ENCODE measurements at regions not wholly inside any gene's neighbourhood (a gene's known extent, or its start where the extent isn't known, plus 50 kb on each side); places are given as distances from the start of the nearest gene placed in this dataset.

DNA sequence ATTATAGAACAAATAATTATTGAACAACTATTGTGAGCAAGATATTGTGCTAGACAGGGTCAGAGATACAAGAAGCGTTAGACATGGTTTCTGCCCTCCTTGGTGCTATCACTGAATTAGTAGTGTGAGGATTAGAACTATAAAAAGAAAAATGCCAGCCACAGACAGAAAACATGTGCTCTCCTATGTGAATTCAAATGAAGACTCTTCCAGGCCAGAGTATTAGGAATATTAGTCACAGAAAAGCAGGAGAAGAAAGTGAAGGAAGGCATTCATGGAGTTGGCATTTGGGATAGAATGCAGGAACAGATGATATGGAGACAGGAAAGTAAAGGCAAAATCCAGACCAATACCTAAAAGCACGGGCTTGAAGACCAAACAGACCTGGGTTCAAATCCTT is 179.6 kb upstream of the TENM3 start:
- Mint-ChIP-seq H3K9me3 (ENCODE audit: unreplicated experiment) (no peaks in the 10 kb centered on the region), H3K27me3 (ENCODE audit: unreplicated experiment) (no peaks in the 10 kb centered on the region), H3K4me3 (ENCODE audit: unreplicated experiment) (no peak overlapping the region), H3K36me3 (ENCODE audit: low read depth, unreplicated experiment) (no peaks in the 10 kb centered on the region), H3K4me1 (ENCODE audit: unreplicated experiment) (no peaks in the 10 kb centered on the region), H3K27ac (ENCODE audit: unreplicated experiment) (no peak overlapping the region)
- DNase-seq (ENCODE audit: low spot score): no peak
- TF ChIP-seq, protein P1, sequence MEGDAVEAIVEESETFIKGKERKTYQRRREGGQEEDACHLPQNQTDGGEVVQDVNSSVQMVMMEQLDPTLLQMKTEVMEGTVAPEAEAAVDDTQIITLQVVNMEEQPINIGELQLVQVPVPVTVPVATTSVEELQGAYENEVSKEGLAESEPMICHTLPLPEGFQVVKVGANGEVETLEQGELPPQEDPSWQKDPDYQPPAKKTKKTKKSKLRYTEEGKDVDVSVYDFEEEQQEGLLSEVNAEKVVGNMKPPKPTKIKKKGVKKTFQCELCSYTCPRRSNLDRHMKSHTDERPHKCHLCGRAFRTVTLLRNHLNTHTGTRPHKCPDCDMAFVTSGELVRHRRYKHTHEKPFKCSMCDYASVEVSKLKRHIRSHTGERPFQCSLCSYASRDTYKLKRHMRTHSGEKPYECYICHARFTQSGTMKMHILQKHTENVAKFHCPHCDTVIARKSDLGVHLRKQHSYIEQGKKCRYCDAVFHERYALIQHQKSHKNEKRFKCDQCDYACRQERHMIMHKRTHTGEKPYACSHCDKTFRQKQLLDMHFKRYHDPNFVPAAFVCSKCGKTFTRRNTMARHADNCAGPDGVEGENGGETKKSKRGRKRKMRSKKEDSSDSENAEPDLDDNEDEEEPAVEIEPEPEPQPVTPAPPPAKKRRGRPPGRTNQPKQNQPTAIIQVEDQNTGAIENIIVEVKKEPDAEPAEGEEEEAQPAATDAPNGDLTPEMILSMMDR (IDR thresholded peaks at IDR 0.05; ENCODE audit: unreplicated experiment): no peak

DNA sequence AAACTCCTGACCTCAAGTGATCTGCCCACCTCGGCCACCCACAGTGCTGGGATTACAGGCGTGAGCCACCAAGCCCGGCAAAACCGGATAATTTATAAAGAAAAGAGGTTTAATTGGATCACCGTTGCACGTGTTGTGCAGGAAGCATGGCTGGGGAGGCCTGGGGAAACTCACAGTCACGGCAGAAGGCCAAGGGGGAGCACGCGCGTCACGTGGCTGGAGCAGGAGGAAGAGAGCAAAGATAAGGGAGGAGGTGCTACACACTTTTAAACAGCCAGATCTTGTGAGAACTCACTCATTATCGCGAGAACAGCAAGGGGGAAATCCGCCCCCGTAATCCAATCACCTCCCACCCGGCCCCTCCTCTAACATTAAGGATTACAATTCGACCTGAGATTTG is 177.9 kb upstream of the TENM3 start:
- Mint-ChIP-seq H3K9me3 (ENCODE audit: unreplicated experiment) (no peaks in the 10 kb centered on the region), H3K27me3 (ENCODE audit: unreplicated experiment) (no peaks in the 10 kb centered on the region), H3K4me3 (ENCODE audit: unreplicated experiment) (no peak overlapping the region), H3K27ac (ENCODE audit: unreplicated experiment) (no peak overlapping the region), H3K4me1 (ENCODE audit: unreplicated experiment) (no peaks in the 10 kb centered on the region), H3K36me3 (ENCODE audit: low read depth, unreplicated experiment) (no peaks in the 10 kb centered on the region)
- TF ChIP-seq, protein P1 (IDR thresholded peaks at IDR 0.05; ENCODE audit: unreplicated experiment): no peak
- no peak for DNase-seq (ENCODE audit: low spot score)

DNA sequence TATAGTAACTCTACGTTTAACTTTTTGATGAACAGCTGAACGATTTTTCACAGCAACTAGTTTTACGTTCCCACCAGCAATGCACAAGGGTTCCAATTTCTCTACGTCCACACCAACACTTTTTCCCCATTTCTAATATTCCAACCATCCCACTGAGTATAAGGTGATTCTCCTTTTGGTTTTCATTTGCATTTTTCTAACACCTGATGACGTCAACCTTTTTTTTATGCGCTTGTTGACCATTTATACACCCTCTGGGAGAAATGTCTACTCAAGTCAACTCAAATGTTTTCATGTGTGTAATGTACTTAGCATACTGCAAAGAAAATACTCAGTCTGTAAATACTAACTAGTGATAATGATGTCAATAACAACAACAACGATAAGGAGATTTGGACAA is 177.2 kb upstream of the TENM3 start:
- Mint-ChIP-seq H3K9me3 (ENCODE audit: unreplicated experiment) (no peaks in the 10 kb centered on the region), H3K27me3 (ENCODE audit: unreplicated experiment) (no peaks in the 10 kb centered on the region), H3K27ac (ENCODE audit: unreplicated experiment) (no peak overlapping the region), H3K36me3 (ENCODE audit: low read depth, unreplicated experiment) (no peaks in the 10 kb centered on the region), H3K4me1 (ENCODE audit: unreplicated experiment) (no peaks in the 10 kb centered on the region), H3K4me3 (ENCODE audit: unreplicated experiment) (no peak overlapping the region)
- TF ChIP-seq, protein P1 (IDR thresholded peaks at IDR 0.05; ENCODE audit: unreplicated experiment): no peak
- DNase-seq (ENCODE audit: low spot score): no peak

DNA sequence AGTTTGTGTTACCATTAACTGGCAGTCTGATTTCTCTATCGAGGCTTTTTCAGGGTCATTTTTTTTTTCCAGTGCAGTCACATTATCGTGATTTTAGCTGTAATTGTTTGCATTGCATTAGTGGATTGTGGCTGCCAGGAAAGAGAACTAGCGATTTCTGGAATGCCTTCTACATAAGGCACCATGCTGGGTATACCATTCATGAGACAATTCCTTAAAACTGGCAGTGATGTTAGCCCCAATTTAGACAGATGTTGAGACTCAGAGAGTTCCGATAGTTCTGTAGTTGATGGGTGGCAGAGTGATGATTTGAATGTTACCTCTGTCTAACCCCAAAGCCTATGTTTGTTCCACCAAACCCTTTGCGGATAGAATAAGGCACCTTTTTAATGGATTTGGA is 175.4 kb upstream of the TENM3 start:
- Mint-ChIP-seq H3K27ac (ENCODE audit: unreplicated experiment) (no peak overlapping the region), H3K4me3 (ENCODE audit: unreplicated experiment) (no peak overlapping the region)

DNA sequence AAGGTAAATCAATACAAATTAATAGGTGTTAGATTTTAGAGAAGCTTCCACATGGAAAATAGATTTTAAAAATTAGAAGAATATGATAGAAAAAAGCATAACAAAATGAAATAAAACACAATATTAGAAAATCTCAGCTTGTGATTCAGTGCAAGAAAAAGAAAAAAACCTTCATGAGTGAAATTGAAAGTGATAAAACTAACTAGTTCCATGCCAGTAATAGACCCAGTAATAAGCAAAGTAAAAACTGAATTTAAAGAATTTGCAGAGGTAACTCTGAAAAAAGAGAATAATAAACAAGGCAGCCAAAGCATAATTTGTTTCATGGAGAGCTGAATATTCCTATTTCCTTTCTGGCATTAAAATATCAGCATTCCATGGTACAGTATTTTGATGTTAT is 174.3 kb upstream of the TENM3 start:
- Mint-ChIP-seq H3K4me3 (ENCODE audit: unreplicated experiment) (no peak overlapping the region), H3K27me3 (ENCODE audit: unreplicated experiment) (no peaks in the 10 kb centered on the region), H3K9me3 (ENCODE audit: unreplicated experiment) (no peaks in the 10 kb centered on the region), H3K36me3 (ENCODE audit: low read depth, unreplicated experiment) (no peaks in the 10 kb centered on the region), H3K4me1 (ENCODE audit: unreplicated experiment) (no peaks in the 10 kb centered on the region), H3K27ac (ENCODE audit: unreplicated experiment) (no peak overlapping the region)
- DNase-seq (ENCODE audit: low spot score): no peak
- TF ChIP-seq, protein P1 (IDR thresholded peaks at IDR 0.05; ENCODE audit: unreplicated experiment): no peak

More for the DNA sequence above, 175.4 kb upstream of the TENM3 start:
- no peaks in the 10 kb centered on the region for H3K4me1 Mint-ChIP-seq (ENCODE audit: unreplicated experiment)
- no peaks in the 10 kb centered on the region for H3K27me3 Mint-ChIP-seq (ENCODE audit: unreplicated experiment)
- H3K9me3 Mint-ChIP-seq (ENCODE audit: unreplicated experiment): no peaks in the 10 kb centered on the region
- H3K36me3 Mint-ChIP-seq (ENCODE audit: low read depth, unreplicated experiment): no peaks in the 10 kb centered on the region
- DNase-seq (ENCODE audit: low spot score): no peak
- TF ChIP-seq, protein P1 (IDR thresholded peaks at IDR 0.05; ENCODE audit: unreplicated experiment): no peak

All from endothelial cell (in vitro differentiated cells).